HG02763 (cell line): ENCODE measurements at regions not wholly inside any gene's neighbourhood (a gene's known extent, or its start where the extent isn't known, plus 50 kb on each side); places are given as distances from the start of the nearest gene placed in this dataset.

ENCODE experiments used
- ATAC-seq: cut with Tn5 transposase; IDR thresholded peaks from one replicate; pipeline ENCODE4 v1.9.1; 2021; ENCODE audit warnings: mild to moderate bottlenecking, moderate library complexity; ENCODE audit not compliant: unreplicated experiment

DNA sequence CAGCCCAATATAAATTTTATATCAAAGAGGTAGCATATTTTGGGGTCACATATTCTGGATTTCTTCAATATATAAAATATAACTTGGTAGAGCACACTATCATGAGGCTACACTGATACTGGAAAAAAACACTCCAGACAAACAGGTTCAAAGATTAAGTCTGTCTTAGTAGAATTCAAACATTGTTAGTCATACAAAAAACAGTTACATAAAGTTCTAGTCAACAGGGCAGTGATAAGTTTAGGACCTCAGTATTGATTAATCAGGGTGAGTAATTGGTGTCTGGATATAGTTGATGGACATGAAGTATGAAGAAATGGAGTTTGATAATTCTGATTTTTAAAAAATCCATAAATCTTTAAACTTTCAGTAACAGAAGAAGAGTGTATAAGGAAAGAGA, 1291.3 kb downstream of the FSTL5 start:
- ATAC-seq, result no peak

DNA sequence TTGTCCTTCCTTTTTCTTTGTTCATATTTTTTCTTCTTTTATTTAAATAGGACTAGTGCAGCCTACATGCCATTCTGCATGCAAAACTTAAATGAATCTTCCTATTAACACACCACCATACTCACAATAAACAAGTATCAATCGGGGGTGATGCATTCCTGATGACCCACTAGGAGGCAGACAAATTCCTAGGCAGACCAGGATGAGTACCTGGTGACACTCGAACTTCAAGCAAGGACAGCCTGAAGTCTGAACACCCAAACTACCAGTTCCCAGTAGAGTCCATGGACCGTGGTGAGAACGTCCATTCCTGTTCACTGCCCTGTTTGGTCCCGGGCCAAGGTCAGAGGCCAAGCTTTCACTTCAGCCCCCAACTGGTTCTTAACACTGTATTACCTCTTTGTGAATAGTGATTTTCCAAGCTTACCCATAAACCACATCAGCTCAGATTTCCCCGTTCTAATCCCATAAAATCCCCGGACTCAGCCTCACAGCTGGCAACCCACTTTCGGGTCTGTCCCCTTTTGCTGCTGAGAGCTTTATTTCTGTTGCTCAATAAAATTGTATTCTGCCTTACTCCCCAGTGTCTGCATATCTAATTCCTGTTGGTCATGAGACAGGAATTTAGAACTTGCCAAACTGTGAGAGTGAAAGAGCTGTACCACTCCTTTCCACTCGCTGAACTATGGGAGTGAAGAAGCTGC, 1286.6 kb downstream of the FSTL5 start:
- no peak for ATAC-seq

DNA sequence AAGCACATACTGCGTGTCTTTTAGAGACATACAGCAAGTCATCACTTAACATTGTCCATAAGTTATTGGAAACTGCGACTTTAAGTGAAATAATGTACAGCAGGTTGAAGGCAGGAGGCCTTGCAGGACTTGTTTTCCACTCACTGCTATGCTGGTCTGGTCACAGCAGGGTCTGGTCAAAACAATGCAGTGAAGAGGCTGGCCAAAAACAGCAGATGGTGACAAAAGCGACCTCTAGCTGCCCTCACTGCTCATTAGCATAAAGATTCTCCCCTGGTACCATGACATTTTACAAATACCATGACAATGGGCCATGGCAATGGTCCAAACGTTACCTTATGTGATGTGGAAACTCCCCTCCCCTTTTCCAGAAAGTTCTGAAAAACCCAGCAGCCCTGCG, 1283.6 kb downstream of the FSTL5 start:
- no peak for ATAC-seq

DNA sequence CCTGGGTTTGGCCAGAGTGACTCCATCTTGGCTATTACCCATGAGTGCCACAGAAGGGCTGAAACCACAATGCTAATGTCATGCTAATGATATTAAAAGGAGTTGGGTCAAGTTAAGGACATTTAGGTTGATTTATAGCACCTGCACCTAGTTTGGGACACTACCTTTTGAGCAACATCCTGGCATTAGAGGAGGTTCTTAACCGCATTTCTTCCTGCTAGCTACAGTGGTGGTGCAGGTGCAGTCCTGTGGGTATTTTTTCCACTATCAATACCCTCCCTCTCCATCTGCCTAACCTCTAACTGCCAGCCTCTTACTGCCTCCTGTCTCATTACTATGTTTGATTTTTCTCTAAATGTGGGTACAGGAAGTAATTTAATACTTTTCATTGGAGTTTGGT, 1276.1 kb downstream of the FSTL5 start:
- ATAC-seq, result no peak

- no peak for ATAC-seq
Measured at GRCh38 chr4:160894128-160894527, 1269.7 kb downstream of the FSTL5 start.

DNA sequence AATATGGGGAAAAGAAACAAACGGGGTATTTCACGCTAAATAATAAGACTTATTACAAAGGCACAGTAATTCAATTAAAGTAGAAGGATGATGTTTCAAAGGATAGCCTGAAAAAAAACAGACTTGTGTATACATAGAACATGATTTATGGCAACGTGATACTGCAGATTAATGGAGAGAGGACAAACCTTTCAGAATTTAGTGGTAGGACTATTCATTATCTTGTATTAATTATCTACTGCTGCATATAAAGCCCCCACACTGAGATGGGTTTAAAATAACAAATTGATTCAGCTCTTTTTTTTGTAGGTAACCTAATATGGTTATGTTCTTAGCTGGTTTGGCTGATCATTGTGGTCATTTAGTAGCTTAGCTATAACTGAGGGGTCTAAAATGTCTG, 1269.0 kb downstream of the FSTL5 start:
- ATAC-seq, result no peak

- no peak for ATAC-seq
Measured at GRCh38 chr4:160927311-160927710, 1236.5 kb downstream of the FSTL5 start.

DNA sequence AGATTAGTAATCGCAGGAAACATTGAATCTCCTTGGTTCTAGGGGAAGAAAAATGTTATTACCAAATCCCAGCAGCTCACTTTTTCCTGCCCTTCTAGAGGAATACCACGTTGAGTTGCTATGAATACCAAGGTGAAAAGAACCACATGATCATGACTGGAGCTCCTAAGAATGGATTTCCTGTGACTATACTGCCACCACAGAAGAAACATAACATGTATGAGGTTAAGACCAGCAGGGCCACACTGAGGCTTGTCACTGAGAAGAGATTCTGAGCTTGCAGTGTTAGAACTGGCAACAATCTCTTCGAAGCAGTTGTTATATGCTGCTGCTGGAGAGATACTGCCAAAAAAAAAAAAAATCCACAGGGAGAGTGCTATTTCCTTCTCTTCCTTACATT, 1235.3 kb downstream of the FSTL5 start:
- ATAC-seq, result no peak

DNA sequence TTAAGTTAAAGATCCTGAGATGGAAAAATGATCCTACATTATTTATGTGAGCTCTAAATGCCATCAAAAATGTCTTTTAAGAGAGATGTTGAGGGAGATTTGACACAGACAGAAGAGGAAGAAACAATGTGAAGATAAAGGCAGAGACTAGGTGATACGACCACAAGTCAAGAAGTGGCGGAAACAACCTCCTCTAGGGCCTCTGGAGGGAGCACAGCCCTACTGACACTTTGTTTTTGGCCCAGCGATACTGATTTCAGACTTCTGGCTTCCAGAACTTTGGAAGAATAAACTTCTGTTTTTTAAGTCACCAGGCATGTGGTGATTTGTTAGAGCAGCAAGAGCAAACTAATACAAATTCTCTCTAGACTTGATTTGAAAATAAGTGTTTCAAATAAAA, 1216.1 kb downstream of the FSTL5 start:
- ATAC-seq, result no peak

DNA sequence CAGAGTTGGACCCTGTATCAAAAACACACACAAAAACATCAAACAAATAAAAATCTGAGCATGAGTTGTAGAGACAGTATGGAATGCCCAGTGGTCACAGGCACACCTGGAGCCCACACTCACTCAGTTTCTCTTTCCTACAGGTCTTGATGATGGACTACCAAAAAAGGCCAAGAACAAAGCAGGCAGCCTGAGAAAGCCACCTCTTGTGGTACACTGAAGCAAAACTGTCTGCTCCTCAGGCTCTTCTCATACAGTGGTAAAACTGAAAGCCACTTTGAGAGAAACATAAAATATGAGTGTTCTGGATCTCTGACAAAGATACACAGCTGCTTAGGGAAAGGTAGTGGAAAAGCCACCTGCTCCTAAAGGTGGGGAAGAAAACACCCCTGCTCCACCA, 1206.9 kb downstream of the FSTL5 start:
- no peak for ATAC-seq

GRCh38 chr4:160969925-160970324, 1193.9 kb downstream of the FSTL5 start:
- ATAC-seq, result no peak

- no peak for ATAC-seq
Measured at GRCh38 chr4:160980091-160980490, 1183.7 kb downstream of the FSTL5 start.

DNA sequence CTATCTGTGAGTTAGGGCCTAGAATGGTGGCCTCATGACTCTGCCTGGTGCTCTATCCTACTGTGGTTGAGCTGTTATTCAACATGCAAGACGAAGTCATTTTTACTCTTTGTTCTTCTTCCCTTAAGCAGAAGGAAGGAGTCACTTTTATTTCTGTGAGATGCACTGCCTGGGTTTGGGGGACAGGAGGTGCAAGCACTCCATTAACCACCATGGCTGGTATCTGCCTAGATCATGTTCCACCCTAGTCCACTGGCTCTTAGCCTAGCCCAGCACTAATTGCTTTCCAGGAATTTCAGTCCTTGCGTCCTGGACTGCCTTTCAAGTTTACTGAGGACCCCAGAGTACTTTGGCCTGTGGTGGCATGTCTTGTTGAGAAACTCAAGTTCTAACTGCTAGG, 1182.7 kb downstream of the FSTL5 start:
- ATAC-seq, result no peak

GRCh38 chr4:160983035-160983434, 1180.8 kb downstream of the FSTL5 start:
- no peak for ATAC-seq

GRCh38 chr4:161002386-161002785, 1161.4 kb downstream of the FSTL5 start:
- ATAC-seq, result no peak

- ATAC-seq, result no peak
Measured at GRCh38 chr4:161003418-161004057, 1160.3 kb downstream of the FSTL5 start.

DNA sequence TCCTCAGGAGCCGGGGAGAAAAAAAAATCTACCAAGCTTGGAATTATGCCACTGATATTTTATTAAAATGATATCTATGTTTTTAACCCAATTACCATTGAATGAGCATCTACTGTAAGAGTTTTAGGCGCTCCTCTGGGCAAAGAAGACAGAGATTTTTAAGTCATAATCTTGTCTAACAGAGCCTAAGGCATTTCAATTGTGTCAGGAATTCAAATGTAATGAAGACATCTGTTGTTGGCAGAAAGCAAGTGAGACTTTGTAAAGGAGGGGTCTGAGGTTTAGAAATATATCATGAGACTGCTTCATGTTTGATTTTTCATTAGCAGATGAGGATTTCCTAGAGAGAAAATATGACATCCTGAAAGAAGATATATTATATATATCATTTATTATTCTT, 1158.1 kb downstream of the FSTL5 start:
- no peak for ATAC-seq

- ATAC-seq, result no peak
Measured at GRCh38 chr4:161008527-161008926, 1155.3 kb downstream of the FSTL5 start.

- no peak for ATAC-seq
Measured at GRCh38 chr4:161010227-161010626, 1153.6 kb downstream of the FSTL5 start.
